GM18873 (cell line): ENCODE measurements at regions not wholly inside any gene's neighbourhood (a gene's known extent, or its start where the extent isn't known, plus 50 kb on each side); places are given as distances from the start of the nearest gene placed in this dataset.

Source experiments
- ATAC-seq: cut with Tn5 transposase; IDR thresholded peaks from one replicate; pipeline ENCODE4 v1.9.1; 2021; ENCODE audit warnings: mild to moderate bottlenecking, moderate library complexity, moderate number of reproducible peaks; ENCODE audit not compliant: unreplicated experiment, low FRiP score

- ATAC-seq, result no peak
Measured at GRCh38 chr5:2658881-2659470, 92.5 kb downstream of the IRX2 start.

GRCh38 chr5:2658447-2658846 is 93.0 kb downstream of the IRX2 start:
- ATAC-seq, result no peak

GRCh38 chr5:2657151-2657550 is 94.3 kb downstream of the IRX2 start:
- ATAC-seq, result no peak

GRCh38 chr5:2656206-2656605 is 95.3 kb downstream of the IRX2 start:
- no peak for ATAC-seq

GRCh38 chr5:2653991-2654390 is 97.5 kb downstream of the IRX2 start:
- ATAC-seq, result no peak

- no peak for ATAC-seq
Measured at GRCh38 chr5:2651116-2651515, 100.4 kb downstream of the IRX2 start.

GRCh38 chr5:2642684-2643345 is 108.7 kb downstream of the IRX2 start:
- ATAC-seq, result no peak

GRCh38 chr5:2640717-2641116 is 110.8 kb downstream of the IRX2 start:
- no peak for ATAC-seq

GRCh38 chr5:2639425-2639824 is 112.1 kb downstream of the IRX2 start:
- ATAC-seq, result no peak

GRCh38 chr5:2634399-2635176 is 116.9 kb downstream of the IRX2 start:
- no peak for ATAC-seq

GRCh38 chr5:2633992-2634391 is 117.5 kb downstream of the IRX2 start:
- no peak for ATAC-seq

- no peak for ATAC-seq
Measured at GRCh38 chr5:2631758-2632157, 119.7 kb downstream of the IRX2 start.

- no peak for ATAC-seq
Measured at GRCh38 chr5:2629045-2629444, 122.4 kb downstream of the IRX2 start.

- no peak for ATAC-seq
Measured at GRCh38 chr5:2627867-2628266, 123.6 kb downstream of the IRX2 start.

- no peak for ATAC-seq
Measured at GRCh38 chr5:2626572-2626971, 124.9 kb downstream of the IRX2 start.

GRCh38 chr5:2622866-2623265 is 128.6 kb downstream of the IRX2 start:
- no peak for ATAC-seq

GRCh38 chr5:2621631-2622030 is 129.8 kb downstream of the IRX2 start:
- ATAC-seq, result no peak

GRCh38 chr5:2619216-2619615 is 132.3 kb downstream of the IRX2 start:
- ATAC-seq, result no peak

GRCh38 chr5:2617461-2617860 is 134.0 kb downstream of the IRX2 start:
- ATAC-seq, result no peak

GRCh38 chr5:2615917-2616316 is 135.6 kb downstream of the IRX2 start:
- ATAC-seq, result no peak

- no peak for ATAC-seq
Measured at GRCh38 chr5:2614571-2614970, 136.9 kb downstream of the IRX2 start.

GRCh38 chr5:2611659-2612058 is 139.8 kb downstream of the IRX2 start:
- ATAC-seq, result no peak
